ENCODE measurements at regions not wholly inside any gene's neighbourhood (a gene's known extent, or its start where the extent isn't known, plus 50 kb on each side); places are given as distances from the start of the nearest gene placed in this dataset.

GRCh38 chr10:69733791-69734261 is 67.9 kb upstream of the COL13A1 start:
- intact Hi-C loops (cut with DNase I) = no loop called here
- Histone ChIP-seq H3K9me3 (no peaks in the 10 kb centered on the region), H3K27ac (no peak overlapping the region), H3K27me3 (no peaks in the 10 kb centered on the region), H3K36me3 (no peaks in the 10 kb centered on the region), H3K4me1 (peaks cover 27% of the 10 kb centered on the region), H3K4me3 (no peak overlapping the region)
- no peak for DNase-seq (ENCODE audit: extremely low spot score in 2 of 2)
- TF ChIP-seq POLR2AphosphoS5 (IDR thresholded peaks at IDR 0.05; ENCODE audit: insufficient read depth in 1 of 2, low read depth in 1 of 2) (no peak), CTCF (IDR thresholded peaks at IDR 0.05) (no peak), POLR2A (IDR thresholded peaks at IDR 0.05) (no peak)

- no peaks in the 10 kb centered on the region for H3K9me3 ChIP-seq
- intact Hi-C loops (cut with DNase I) = no loop called here
- peaks cover 22% of the 10 kb centered on the region for H3K4me1 ChIP-seq
- H3K27me3 ChIP-seq = no peaks in the 10 kb centered on the region
- H3K4me3 ChIP-seq = no peak overlapping the region
- TF ChIP-seq POLR2A (IDR thresholded peaks at IDR 0.05) (no peak), POLR2AphosphoS5 (IDR thresholded peaks at IDR 0.05; ENCODE audit: insufficient read depth in 1 of 2, low read depth in 1 of 2) (no peak), CTCF (IDR thresholded peaks at IDR 0.05) (no peak)
- no peak overlapping the region for H3K27ac ChIP-seq
- no peaks in the 10 kb centered on the region for H3K36me3 ChIP-seq
- DNase-seq (ENCODE audit: extremely low spot score in 2 of 2) = no peak
These were observed 67.3 kb upstream of the COL13A1 start for GRCh38 chr10:69734416-69734796.

- no peak overlapping the region for H3K4me3 ChIP-seq
- no peak for TF ChIP-seq POLR2A (IDR thresholded peaks at IDR 0.05)
- no peak for TF ChIP-seq CTCF (IDR thresholded peaks at IDR 0.05)
- no peak for TF ChIP-seq POLR2AphosphoS5 (IDR thresholded peaks at IDR 0.05; ENCODE audit: insufficient read depth in 1 of 2, low read depth in 1 of 2)
- H3K36me3 ChIP-seq = no peaks in the 10 kb centered on the region
- no peaks in the 10 kb centered on the region for H3K27me3 ChIP-seq
- intact Hi-C loops (cut with DNase I) = no loop called here
- H3K4me1 ChIP-seq = peaks cover 20% of the 10 kb centered on the region
- no peak for DNase-seq (ENCODE audit: extremely low spot score in 2 of 2)
- H3K9me3 ChIP-seq = no peaks in the 10 kb centered on the region
- no peak overlapping the region for H3K27ac ChIP-seq
These were observed 66.8 kb upstream of the COL13A1 start for GRCh38 chr10:69734797-69735468.

- intact Hi-C loops (cut with DNase I) = no loop called here
- Histone ChIP-seq H3K4me1 (no peaks in the 10 kb centered on the region), H3K4me3 (no peak overlapping the region), H3K27ac (no peak overlapping the region), H3K36me3 (no peaks in the 10 kb centered on the region), H3K9me3 (no peaks in the 10 kb centered on the region), H3K27me3 (no peaks in the 10 kb centered on the region)
- DNase-seq (ENCODE audit: extremely low spot score in 2 of 2) = no peak
- TF ChIP-seq POLR2AphosphoS5 (IDR thresholded peaks at IDR 0.05; ENCODE audit: insufficient read depth in 1 of 2, low read depth in 1 of 2) (no peak), CTCF (IDR thresholded peaks at IDR 0.05) (no peak), POLR2A (IDR thresholded peaks at IDR 0.05) (no peak)
These were observed 64.6 kb upstream of the COL13A1 start for GRCh38 chr10:69736886-69737641.

GRCh38 chr10:69738071-69738470 is 63.6 kb upstream of the COL13A1 start:
- Histone ChIP-seq H3K9me3 (no peaks in the 10 kb centered on the region), H3K4me1 (no peaks in the 10 kb centered on the region), H3K4me3 (no peak overlapping the region), H3K36me3 (no peaks in the 10 kb centered on the region), H3K27me3 (no peaks in the 10 kb centered on the region), H3K27ac (no peak overlapping the region)
- TF ChIP-seq POLR2A (IDR thresholded peaks at IDR 0.05) = no peak
- no peak for TF ChIP-seq CTCF (IDR thresholded peaks at IDR 0.05)
- no peak for TF ChIP-seq POLR2AphosphoS5 (IDR thresholded peaks at IDR 0.05; ENCODE audit: insufficient read depth in 1 of 2, low read depth in 1 of 2)
- intact Hi-C loops (cut with DNase I) = no loop called here
- no peak for DNase-seq (ENCODE audit: extremely low spot score in 2 of 2)

Data from vagina (tissue), 2 donors.